ENCODE measurements at regions not wholly inside any gene's neighbourhood (a gene's known extent, or its start where the extent isn't known, plus 50 kb on each side); places are given as distances from the start of the nearest gene placed in this dataset.

DNA sequence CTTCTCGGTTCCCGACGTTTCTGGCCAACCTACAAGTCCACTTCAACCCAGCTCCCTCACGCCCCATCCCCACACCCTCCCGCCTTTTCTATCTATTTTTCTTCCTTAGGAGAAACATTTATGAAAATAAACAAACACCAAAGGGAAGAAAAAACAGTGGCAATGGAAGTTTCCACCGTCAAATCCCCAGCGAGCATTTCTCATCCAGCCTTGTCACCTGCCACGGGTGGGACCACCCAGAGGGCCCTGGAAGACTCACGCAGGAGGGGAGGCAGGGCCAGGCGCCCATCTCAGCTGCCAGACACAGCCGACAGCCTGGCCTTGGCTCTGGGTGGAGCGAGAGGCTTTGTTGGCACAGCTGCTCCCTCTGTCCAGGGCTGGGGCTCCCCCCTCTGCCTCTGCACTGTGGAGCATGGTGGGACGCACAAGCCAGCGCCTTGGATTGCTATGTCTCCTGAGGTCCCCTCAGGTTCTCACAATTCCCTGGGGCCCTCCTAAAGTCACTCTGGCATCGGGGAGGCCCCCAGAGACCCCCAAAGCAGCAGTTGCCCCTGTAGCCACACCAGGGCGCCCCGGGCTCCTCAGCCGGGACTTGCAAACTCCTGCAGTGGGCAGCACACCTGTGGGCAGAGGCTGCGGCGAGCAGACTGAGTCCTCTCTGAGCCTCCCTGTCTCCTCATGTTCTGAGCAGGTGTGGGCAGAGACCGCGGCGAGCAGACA is 395.7 kb upstream of the SALL3 start:
- TF ChIP-seq POLR2A (IDR thresholded peaks at IDR 0.05) = no peak
- TF ChIP-seq, protein P1, sequence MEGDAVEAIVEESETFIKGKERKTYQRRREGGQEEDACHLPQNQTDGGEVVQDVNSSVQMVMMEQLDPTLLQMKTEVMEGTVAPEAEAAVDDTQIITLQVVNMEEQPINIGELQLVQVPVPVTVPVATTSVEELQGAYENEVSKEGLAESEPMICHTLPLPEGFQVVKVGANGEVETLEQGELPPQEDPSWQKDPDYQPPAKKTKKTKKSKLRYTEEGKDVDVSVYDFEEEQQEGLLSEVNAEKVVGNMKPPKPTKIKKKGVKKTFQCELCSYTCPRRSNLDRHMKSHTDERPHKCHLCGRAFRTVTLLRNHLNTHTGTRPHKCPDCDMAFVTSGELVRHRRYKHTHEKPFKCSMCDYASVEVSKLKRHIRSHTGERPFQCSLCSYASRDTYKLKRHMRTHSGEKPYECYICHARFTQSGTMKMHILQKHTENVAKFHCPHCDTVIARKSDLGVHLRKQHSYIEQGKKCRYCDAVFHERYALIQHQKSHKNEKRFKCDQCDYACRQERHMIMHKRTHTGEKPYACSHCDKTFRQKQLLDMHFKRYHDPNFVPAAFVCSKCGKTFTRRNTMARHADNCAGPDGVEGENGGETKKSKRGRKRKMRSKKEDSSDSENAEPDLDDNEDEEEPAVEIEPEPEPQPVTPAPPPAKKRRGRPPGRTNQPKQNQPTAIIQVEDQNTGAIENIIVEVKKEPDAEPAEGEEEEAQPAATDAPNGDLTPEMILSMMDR (IDR thresholded peaks at IDR 0.05) = no peak
